Islet of Langerhans (tissue), 1 donor: ENCODE measurements at regions not wholly inside any gene's neighbourhood (a gene's known extent, or its start where the extent isn't known, plus 50 kb on each side); places are given as distances from the start of the nearest gene placed in this dataset.
"Not testable (repeated sequence)": the region's sequence is repeated elsewhere in the genome, so short reads cannot be mapped to it uniquely, and the experiment has no call there.

Source experiments
- FAIRE-seq: peaks from one replicate; lab custom pipeline; 2011; peaks lifted over from hg19 to GRCh38; lab: Jason Lieb, UNC

GRCh38 chr10:6868036-6868725 is 288.1 kb upstream of the PRKCQ start:
- FAIRE-seq = no peak

GRCh38 chr10:6866757-6867156 is 286.7 kb upstream of the PRKCQ start:
- FAIRE-seq = no peak

GRCh38 chr10:6864142-6864541 is 284.1 kb upstream of the PRKCQ start:
- no peak for FAIRE-seq

- FAIRE-seq = no peak
These were observed 283.3 kb upstream of the PRKCQ start for GRCh38 chr10:6863381-6863780.

- FAIRE-seq = no peak
These were observed 270.4 kb upstream of the PRKCQ start for GRCh38 chr10:6850452-6850851.

GRCh38 chr10:6847561-6847960 is 267.5 kb upstream of the PRKCQ start:
- no peak for FAIRE-seq

GRCh38 chr10:6843894-6844650 is 264.0 kb upstream of the PRKCQ start:
- FAIRE-seq = no peak

- no peak for FAIRE-seq
These were observed 263.4 kb upstream of the PRKCQ start for GRCh38 chr10:6843481-6843881.

- FAIRE-seq = no peak
These were observed 262.6 kb upstream of the PRKCQ start for GRCh38 chr10:6842722-6843121.

- FAIRE-seq = no peak
These were observed 261.7 kb upstream of the PRKCQ start for GRCh38 chr10:6841761-6842160.

- no peak for FAIRE-seq
These were observed 260.7 kb upstream of the PRKCQ start for GRCh38 chr10:6840766-6841165.

- no peak for FAIRE-seq
These were observed 260.2 kb upstream of the PRKCQ start for GRCh38 chr10:6840201-6840691.

GRCh38 chr10:6838118-6838517 is 258.0 kb upstream of the PRKCQ start:
- no peak for FAIRE-seq

- FAIRE-seq = no peak
These were observed 253.5 kb upstream of the PRKCQ start for GRCh38 chr10:6833458-6834011.

GRCh38 chr10:6830981-6831380 is 250.9 kb upstream of the PRKCQ start:
- FAIRE-seq = not testable (repeated sequence)

- not testable (repeated sequence) for FAIRE-seq
These were observed 244.7 kb upstream of the PRKCQ start for GRCh38 chr10:6824793-6825192.

GRCh38 chr10:6823770-6824169 is 243.7 kb upstream of the PRKCQ start:
- no peak for FAIRE-seq

GRCh38 chr10:6819301-6819700 is 239.2 kb upstream of the PRKCQ start:
- no peak for FAIRE-seq

- no peak for FAIRE-seq
These were observed 237.7 kb upstream of the PRKCQ start for GRCh38 chr10:6817770-6818169.

- FAIRE-seq = no peak
These were observed 235.3 kb upstream of the PRKCQ start for GRCh38 chr10:6815346-6815745.

GRCh38 chr10:6813856-6814255 is 233.8 kb upstream of the PRKCQ start:
- no peak for FAIRE-seq

- FAIRE-seq = no peak
These were observed 233.2 kb upstream of the PRKCQ start for GRCh38 chr10:6813306-6813705.

- no peak for FAIRE-seq
These were observed 231.1 kb upstream of the PRKCQ start for GRCh38 chr10:6811153-6811552.

GRCh38 chr10:6803427-6803783 is 223.3 kb upstream of the PRKCQ start:
- FAIRE-seq = no peak
